GM12874 (cell line): ENCODE measurements at regions not wholly inside any gene's neighbourhood (a gene's known extent, or its start where the extent isn't known, plus 50 kb on each side); places are given as distances from the start of the nearest gene placed in this dataset.

ENCODE experiments used
- TF ChIP-seq, protein P1 (sequence below): IDR thresholded peaks from 2 replicates; pipeline ENCODE4 v1.5.1; 2011; ENCODE audit warnings: low read depth, mild to moderate bottlenecking, control low read depth, low read length, moderate library complexity; ENCODE audit not compliant: insufficient read depth

- TF ChIP-seq, protein P1, sequence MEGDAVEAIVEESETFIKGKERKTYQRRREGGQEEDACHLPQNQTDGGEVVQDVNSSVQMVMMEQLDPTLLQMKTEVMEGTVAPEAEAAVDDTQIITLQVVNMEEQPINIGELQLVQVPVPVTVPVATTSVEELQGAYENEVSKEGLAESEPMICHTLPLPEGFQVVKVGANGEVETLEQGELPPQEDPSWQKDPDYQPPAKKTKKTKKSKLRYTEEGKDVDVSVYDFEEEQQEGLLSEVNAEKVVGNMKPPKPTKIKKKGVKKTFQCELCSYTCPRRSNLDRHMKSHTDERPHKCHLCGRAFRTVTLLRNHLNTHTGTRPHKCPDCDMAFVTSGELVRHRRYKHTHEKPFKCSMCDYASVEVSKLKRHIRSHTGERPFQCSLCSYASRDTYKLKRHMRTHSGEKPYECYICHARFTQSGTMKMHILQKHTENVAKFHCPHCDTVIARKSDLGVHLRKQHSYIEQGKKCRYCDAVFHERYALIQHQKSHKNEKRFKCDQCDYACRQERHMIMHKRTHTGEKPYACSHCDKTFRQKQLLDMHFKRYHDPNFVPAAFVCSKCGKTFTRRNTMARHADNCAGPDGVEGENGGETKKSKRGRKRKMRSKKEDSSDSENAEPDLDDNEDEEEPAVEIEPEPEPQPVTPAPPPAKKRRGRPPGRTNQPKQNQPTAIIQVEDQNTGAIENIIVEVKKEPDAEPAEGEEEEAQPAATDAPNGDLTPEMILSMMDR = no peak
These were observed 1981.7 kb upstream of the FLRT2 start for GRCh38 chr14:83548061-83548839.

DNA sequence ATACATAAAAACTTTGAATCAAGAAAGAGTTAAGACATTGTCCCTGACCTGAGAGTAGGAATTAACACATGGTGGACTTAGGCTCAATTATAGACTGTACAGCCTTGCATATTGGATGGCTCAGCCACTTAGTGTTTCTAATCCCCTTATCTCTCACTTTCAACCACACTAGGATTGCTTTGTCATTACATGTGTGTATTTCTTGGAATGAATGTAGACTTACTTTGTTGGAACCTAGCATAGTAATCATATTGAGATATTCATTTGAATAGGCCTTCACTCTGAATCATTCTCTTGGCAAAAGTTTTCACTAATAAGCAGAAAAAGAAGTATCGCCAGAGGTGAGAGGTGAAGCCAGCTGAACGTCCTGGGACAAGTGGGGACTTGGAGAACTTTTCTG lies 1973.9 kb upstream of the FLRT2 start:
- TF ChIP-seq, protein P1 = no peak

GRCh38 chr14:83556746-83557453 lies 1973.0 kb upstream of the FLRT2 start:
- TF ChIP-seq, protein P1 = no peak

DNA sequence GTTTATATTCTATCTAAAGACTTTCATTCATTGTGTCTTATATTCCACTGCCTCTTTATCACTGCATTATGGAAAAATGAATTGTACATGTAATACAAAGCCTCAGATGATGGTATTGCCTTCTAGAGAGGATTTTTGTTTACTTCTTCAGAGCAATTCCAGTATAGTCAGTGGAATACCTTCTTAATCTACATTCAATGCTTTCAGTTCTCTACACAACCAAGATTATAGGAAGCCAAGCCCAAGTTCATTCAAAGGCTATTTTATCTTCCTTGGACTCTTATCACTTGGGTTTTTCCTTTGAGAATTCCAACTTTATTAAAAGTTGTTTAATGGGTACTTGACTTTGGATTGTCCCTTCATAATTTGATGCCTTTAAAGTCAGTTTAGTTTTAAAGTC lies 1971.0 kb upstream of the FLRT2 start:
- TF ChIP-seq, protein P1 = no peak

GRCh38 chr14:83559721-83560120 lies 1970.2 kb upstream of the FLRT2 start:
- TF ChIP-seq, protein P1 = no peak

GRCh38 chr14:83561261-83561660 lies 1968.7 kb upstream of the FLRT2 start:
- TF ChIP-seq, protein P1 = no peak

DNA sequence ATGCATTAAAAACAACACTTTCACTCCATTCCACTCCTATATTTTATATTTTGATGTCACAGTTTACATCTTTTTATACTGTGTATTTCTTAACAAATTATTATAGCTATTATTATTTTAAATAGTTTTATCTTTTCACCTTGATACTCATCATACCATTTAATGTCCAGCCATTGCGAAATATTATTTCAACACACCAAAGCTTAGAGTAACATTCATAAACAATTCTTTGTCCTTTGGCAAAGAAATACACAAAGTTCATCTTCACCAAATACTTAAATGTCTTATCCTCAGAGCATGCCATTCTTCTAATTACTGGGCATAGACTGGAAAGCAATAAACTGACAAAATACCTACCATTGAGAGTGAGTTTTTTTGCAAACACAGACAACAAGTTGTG lies 1963.4 kb upstream of the FLRT2 start:
- TF ChIP-seq, protein P1 = no peak
